ENCODE measurements at regions not wholly inside any gene's neighbourhood (a gene's known extent, or its start where the extent isn't known, plus 50 kb on each side); places are given as distances from the start of the nearest gene placed in this dataset.

GRCh38 chr12:73185403-73185802 lies 913.2 kb downstream of the TRHDE start:
- no peaks in the 10 kb centered on the region for H3K9me3 ChIP-seq (ENCODE audit: severe bottlenecking)
- H3K27ac ChIP-seq (ENCODE audit: poor library complexity, severe bottlenecking), result no peak overlapping the region
- H3K4me1 ChIP-seq (ENCODE audit: insufficient read depth, poor library complexity, severe bottlenecking), result no peaks in the 10 kb centered on the region
- ATAC-seq (ENCODE audit: low read depth) (no peak), DNase-seq (ENCODE audit: low spot score) (no peak)
- no peak for TF ChIP-seq CTCF (IDR thresholded peaks at IDR 0.05; ENCODE audit: poor library complexity, severe bottlenecking)
- H3K4me3 ChIP-seq (ENCODE audit: severe bottlenecking), result no peak overlapping the region
- no peaks in the 10 kb centered on the region for H3K27me3 ChIP-seq (ENCODE audit: insufficient read depth, poor library complexity, severe bottlenecking)
- no peaks in the 10 kb centered on the region for H3K36me3 ChIP-seq (ENCODE audit: low read depth)

GRCh38 chr12:73186272-73186671 lies 914.1 kb downstream of the TRHDE start:
- no peak for DNase-seq (ENCODE audit: low spot score)
- Histone ChIP-seq H3K27ac (ENCODE audit: poor library complexity, severe bottlenecking) (no peak overlapping the region), H3K36me3 (ENCODE audit: low read depth) (no peaks in the 10 kb centered on the region), H3K27me3 (ENCODE audit: insufficient read depth, poor library complexity, severe bottlenecking) (no peaks in the 10 kb centered on the region), H3K4me3 (ENCODE audit: severe bottlenecking) (no peak overlapping the region), H3K9me3 (ENCODE audit: severe bottlenecking) (no peaks in the 10 kb centered on the region), H3K4me1 (ENCODE audit: insufficient read depth, poor library complexity, severe bottlenecking) (no peaks in the 10 kb centered on the region)
- no peak for TF ChIP-seq CTCF (IDR thresholded peaks at IDR 0.05; ENCODE audit: poor library complexity, severe bottlenecking)
- ATAC-seq (ENCODE audit: low read depth), result no peak

GRCh38 chr12:73187765-73188164 lies 915.6 kb downstream of the TRHDE start:
- H3K27ac ChIP-seq (ENCODE audit: poor library complexity, severe bottlenecking), result no peak overlapping the region
- H3K4me1 ChIP-seq (ENCODE audit: insufficient read depth, poor library complexity, severe bottlenecking), result no peaks in the 10 kb centered on the region
- ATAC-seq (ENCODE audit: low read depth), result no peak

GRCh38 chr12:73210548-73211204 lies 938.5 kb downstream of the TRHDE start:
- no peak for TF ChIP-seq CTCF (IDR thresholded peaks at IDR 0.05; ENCODE audit: poor library complexity, severe bottlenecking)
- no peaks in the 10 kb centered on the region for H3K4me1 ChIP-seq (ENCODE audit: insufficient read depth, poor library complexity, severe bottlenecking)
- no peaks in the 10 kb centered on the region for H3K36me3 ChIP-seq (ENCODE audit: low read depth)
- no peak overlapping the region for H3K27ac ChIP-seq (ENCODE audit: poor library complexity, severe bottlenecking)
- DNase-seq (ENCODE audit: low spot score), result no peak
- no peaks in the 10 kb centered on the region for H3K27me3 ChIP-seq (ENCODE audit: insufficient read depth, poor library complexity, severe bottlenecking)
- H3K4me3 ChIP-seq (ENCODE audit: severe bottlenecking), result no peak overlapping the region
- no peaks in the 10 kb centered on the region for H3K9me3 ChIP-seq (ENCODE audit: severe bottlenecking)
- no peak for ATAC-seq (ENCODE audit: low read depth)

More at GRCh38 chr12:73187765-73188164, 915.6 kb downstream of the TRHDE start:
- Histone ChIP-seq H3K27me3 (ENCODE audit: insufficient read depth, poor library complexity, severe bottlenecking) (no peaks in the 10 kb centered on the region), H3K9me3 (ENCODE audit: severe bottlenecking) (no peaks in the 10 kb centered on the region), H3K36me3 (ENCODE audit: low read depth) (no peaks in the 10 kb centered on the region), H3K4me3 (ENCODE audit: severe bottlenecking) (no peak overlapping the region)
- TF ChIP-seq CTCF (IDR thresholded peaks at IDR 0.05; ENCODE audit: poor library complexity, severe bottlenecking), result no peak
- no peak for DNase-seq (ENCODE audit: low spot score)

GRCh38 chr12:73220951-73221350 lies 948.8 kb downstream of the TRHDE start:
- no peak overlapping the region for H3K27ac ChIP-seq (ENCODE audit: poor library complexity, severe bottlenecking)
- no peak overlapping the region for H3K4me3 ChIP-seq (ENCODE audit: severe bottlenecking)
- DNase-seq (ENCODE audit: low spot score), result no peak
- no peaks in the 10 kb centered on the region for H3K27me3 ChIP-seq (ENCODE audit: insufficient read depth, poor library complexity, severe bottlenecking)
- ATAC-seq (ENCODE audit: low read depth), result no peak
- no peaks in the 10 kb centered on the region for H3K4me1 ChIP-seq (ENCODE audit: insufficient read depth, poor library complexity, severe bottlenecking)
- H3K9me3 ChIP-seq (ENCODE audit: severe bottlenecking), result no peaks in the 10 kb centered on the region
- H3K36me3 ChIP-seq (ENCODE audit: low read depth), result no peaks in the 10 kb centered on the region
- no peak for TF ChIP-seq CTCF (IDR thresholded peaks at IDR 0.05; ENCODE audit: poor library complexity, severe bottlenecking)

All from RWPE2 (cell line).